ENCODE measurements at regions not wholly inside any gene's neighbourhood (a gene's known extent, or its start where the extent isn't known, plus 50 kb on each side); places are given as distances from the start of the nearest gene placed in this dataset.

GRCh38 chr2:15867194-15868171 lies 72.9 kb upstream of the MYCN start:
- no peaks in the 10 kb centered on the region for H3K9me3 ChIP-seq (ENCODE audit: control insufficient read depth, insufficient read depth, low read depth, low read length)
- H3K27me3 ChIP-seq (ENCODE audit: control insufficient read depth, insufficient read depth, low read length): no peaks in the 10 kb centered on the region; the same call in 1 of the 2 replicates
- no peaks in the 10 kb centered on the region for H3K36me3 ChIP-seq (ENCODE audit: control insufficient read depth, insufficient read depth, low read length)
- in situ Hi-C loops (cut with HindIII; ENCODE audit: low pct_unique_long_range_greater_than_20kb, low sequenced_read_pairs) (no loop called here), intact Hi-C loops (cut with micrococcal nuclease; ENCODE audit: unreplicated experiment) (no loop called here)
- no TSS peak for BruUV-seq (replicated peaks)
- DNase-seq (ENCODE audit: low read depth, low spot score) (no peak), ATAC-seq (no peak)
- H3K4me1 ChIP-seq (ENCODE audit: control insufficient read depth, insufficient read depth, low read length): no peaks in the 10 kb centered on the region
- CTCF ChIA-PET: no interaction called here
- no peak for TF ChIP-seq POLR2AphosphoS5 (IDR thresholded peaks at IDR 0.05; ENCODE audit: low read depth, low read length)
- no peak for TF ChIP-seq SIN3A (IDR thresholded peaks at IDR 0.05; ENCODE audit: borderline replicate concordance, insufficient read depth, low read depth, low read length)
- no peak for TF ChIP-seq CTCF (IDR thresholded peaks at IDR 0.05)
- TF ChIP-seq REST (IDR thresholded peaks at IDR 0.05; ENCODE audit: insufficient read depth in 1 of 2, low read depth in 2 of 2, low read length in 1 of 2): no peak
- TF ChIP-seq TCF7L2 (IDR thresholded peaks at IDR 0.05; ENCODE audit: low read depth, low read length): no peak
- POLR2A ChIA-PET: no interaction called here
- no peak overlapping the region for H3K27ac ChIP-seq (ENCODE audit: low read length)
- no peak overlapping the region for H3K4me3 ChIP-seq (ENCODE audit: low read depth in 2 of 2, low read length in 2 of 2)

- POLR2A ChIA-PET: no interaction called here
- in situ Hi-C loops (cut with HindIII; ENCODE audit: low pct_unique_long_range_greater_than_20kb, low sequenced_read_pairs): no loop called here
- CTCF ChIA-PET: no interaction called here
These were observed 72.2 kb upstream of the MYCN start for GRCh38 chr2:15868186-15868585.

More at GRCh38 chr2:15868186-15868585, 72.2 kb upstream of the MYCN start:
- Histone ChIP-seq H3K36me3 (ENCODE audit: control insufficient read depth, insufficient read depth, low read length) (no peaks in the 10 kb centered on the region), H3K4me1 (ENCODE audit: control insufficient read depth, insufficient read depth, low read length) (no peaks in the 10 kb centered on the region), H3K4me3 (ENCODE audit: low read depth in 2 of 2, low read length in 2 of 2) (no peak overlapping the region), H3K27ac (ENCODE audit: low read length) (no peak overlapping the region), H3K9me3 (ENCODE audit: control insufficient read depth, insufficient read depth, low read depth, low read length) (no peaks in the 10 kb centered on the region), H3K27me3 (ENCODE audit: control insufficient read depth, insufficient read depth, low read length) (no peaks in the 10 kb centered on the region; the same call in 1 of the 2 replicates)
- BruUV-seq (replicated peaks): no TSS peak
- DNase-seq (ENCODE audit: low read depth, low spot score): no peak
- TF ChIP-seq REST (IDR thresholded peaks at IDR 0.05; ENCODE audit: insufficient read depth in 1 of 2, low read depth in 2 of 2, low read length in 1 of 2): no peak
- TF ChIP-seq SIN3A (IDR thresholded peaks at IDR 0.05; ENCODE audit: borderline replicate concordance, insufficient read depth, low read depth, low read length): no peak
- no peak for TF ChIP-seq TCF7L2 (IDR thresholded peaks at IDR 0.05; ENCODE audit: low read depth, low read length)
- no peak for TF ChIP-seq POLR2AphosphoS5 (IDR thresholded peaks at IDR 0.05; ENCODE audit: low read depth, low read length)
- no peak for TF ChIP-seq CTCF (IDR thresholded peaks at IDR 0.05)
- ATAC-seq: no peak
- intact Hi-C loops (cut with micrococcal nuclease; ENCODE audit: unreplicated experiment): no loop called here
